ENCODE measurements at regions not wholly inside any gene's neighbourhood (a gene's known extent, or its start where the extent isn't known, plus 50 kb on each side); places are given as distances from the start of the nearest gene placed in this dataset.

GRCh38 chr2:145584353-145584752 is 1064.4 kb upstream of the ZEB2 start:
- no peak for DNase-seq (ENCODE audit: low read depth)
- TF ChIP-seq CTCF (IDR thresholded peaks at IDR 0.05; ENCODE audit: insufficient read depth, low read depth, low read length), result no peak
- H3K4me3 ChIP-seq (ENCODE audit: low read depth, low read length), result no peak overlapping the region

- TF ChIP-seq CTCF (IDR thresholded peaks at IDR 0.05; ENCODE audit: insufficient read depth, low read depth, low read length), result no peak
- no peak for DNase-seq (ENCODE audit: low read depth)
- no peak overlapping the region for H3K4me3 ChIP-seq (ENCODE audit: low read depth, low read length)
These were observed 1053.7 kb upstream of the ZEB2 start for GRCh38 chr2:145573608-145574007.

DNA sequence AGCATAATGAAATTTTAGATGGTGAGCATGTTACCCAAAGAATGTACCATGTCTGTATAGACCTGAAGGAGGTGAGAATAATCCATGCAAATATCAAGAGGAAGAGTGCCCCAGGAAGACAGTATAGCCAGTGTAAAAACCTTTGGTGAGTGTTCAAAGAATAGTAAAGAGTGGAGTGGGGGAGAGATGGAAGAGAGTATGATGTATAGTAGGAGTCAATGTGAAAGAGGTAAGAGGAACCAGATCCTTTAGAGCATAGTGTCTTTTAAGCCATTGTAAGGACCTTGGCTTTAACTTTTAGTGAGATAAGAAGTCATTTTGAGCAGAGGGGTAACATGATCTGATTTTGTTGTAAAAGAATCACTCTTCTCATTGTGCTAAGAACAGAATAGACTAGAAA is 1052.3 kb upstream of the ZEB2 start:
- DNase-seq (ENCODE audit: low read depth), result no peak
- H3K4me3 ChIP-seq (ENCODE audit: low read depth, low read length), result no peak overlapping the region
- TF ChIP-seq CTCF (IDR thresholded peaks at IDR 0.05; ENCODE audit: insufficient read depth, low read depth, low read length), result no peak

DNA sequence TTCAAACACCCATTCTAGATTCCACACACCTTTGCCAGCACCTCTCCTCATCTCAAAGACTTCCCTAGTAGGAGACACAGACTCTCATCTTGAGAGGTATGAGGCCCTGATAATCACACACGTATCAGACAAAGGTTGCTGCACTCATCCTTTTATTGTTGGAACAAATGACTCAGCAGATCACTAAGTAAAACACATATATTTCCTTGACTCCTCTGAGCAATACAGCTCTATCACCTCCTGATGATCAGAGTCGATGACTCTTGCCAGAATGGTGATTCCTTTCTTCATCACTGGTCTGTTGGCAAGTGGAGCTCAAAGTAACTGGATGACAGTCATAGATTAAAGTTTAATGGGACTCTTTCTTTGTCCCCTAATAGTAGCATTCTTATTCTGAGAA is 1049.2 kb upstream of the ZEB2 start:
- no peak for DNase-seq (ENCODE audit: low read depth)
- no peak for TF ChIP-seq CTCF (IDR thresholded peaks at IDR 0.05; ENCODE audit: insufficient read depth, low read depth, low read length)
- H3K4me3 ChIP-seq (ENCODE audit: low read depth, low read length), result no peak overlapping the region

DNA sequence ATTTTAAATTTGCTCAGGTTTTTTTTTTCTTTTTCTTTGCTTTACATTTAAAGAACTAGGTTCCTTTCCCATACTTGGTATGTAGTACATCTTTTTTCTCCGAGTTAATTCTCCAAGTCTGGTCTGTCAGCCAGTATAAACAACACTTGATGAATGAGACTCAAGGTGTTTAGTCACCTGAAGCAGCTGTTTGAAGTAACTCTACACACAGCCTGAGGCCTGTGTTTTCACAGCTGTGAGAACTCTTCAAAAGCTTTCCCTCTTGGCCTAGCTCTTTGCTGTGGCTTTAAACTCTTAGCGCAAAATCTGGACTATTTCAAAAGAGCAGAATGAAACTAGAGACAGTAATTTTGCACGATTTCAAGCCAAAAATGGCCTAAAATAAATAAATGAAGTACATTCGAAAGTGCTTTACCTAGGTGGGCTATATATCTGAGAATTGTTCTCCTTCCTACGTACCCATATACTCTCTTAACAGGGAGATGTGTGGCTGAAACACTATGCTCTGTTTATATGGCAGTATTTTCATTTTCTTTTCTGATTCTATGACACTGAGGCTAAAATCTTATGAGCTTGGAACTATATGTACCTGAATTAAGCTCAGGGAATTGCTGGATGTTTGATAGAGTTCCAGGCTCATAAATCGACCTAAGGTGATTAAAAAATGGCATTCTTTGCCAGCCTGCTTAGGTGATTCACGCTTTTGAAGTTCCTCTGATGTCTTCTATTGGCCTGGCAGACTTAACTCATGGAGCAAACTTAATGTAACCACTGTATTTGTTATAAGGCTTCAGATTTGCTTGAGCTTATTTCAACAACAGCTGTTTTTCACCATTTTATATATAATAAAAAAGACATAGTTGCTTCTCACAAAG is 1044.1 kb upstream of the ZEB2 start:
- H3K4me3 ChIP-seq (ENCODE audit: low read depth, low read length), result no peak overlapping the region
- no peak for TF ChIP-seq CTCF (IDR thresholded peaks at IDR 0.05; ENCODE audit: insufficient read depth, low read depth, low read length)
- no peak for DNase-seq (ENCODE audit: low read depth)

- DNase-seq (ENCODE audit: low read depth), result no peak
- no peak overlapping the region for H3K4me3 ChIP-seq (ENCODE audit: low read depth, low read length)
- no peak for TF ChIP-seq CTCF (IDR thresholded peaks at IDR 0.05; ENCODE audit: insufficient read depth, low read depth, low read length)
These were observed 1041.2 kb upstream of the ZEB2 start for GRCh38 chr2:145561152-145561551.
